ENCODE measurements at regions not wholly inside any gene's neighbourhood (a gene's known extent, or its start where the extent isn't known, plus 50 kb on each side); places are given as distances from the start of the nearest gene placed in this dataset.

- DNase-seq (no peak), ATAC-seq (ENCODE audit: low read depth) (no peak)
- no peak for TF ChIP-seq CTCF (IDR thresholded peaks at IDR 0.05)
- Mint-ChIP-seq H3K9me3 (no peaks in the 10 kb centered on the region), H3K27me3 (peaks cover 11% of the 10 kb centered on the region), H3K4me3 (no peak overlapping the region), H3K36me3 (ENCODE audit: low read depth) (no peaks in the 10 kb centered on the region), H3K27ac (no peak overlapping the region), H3K4me1 (no peaks in the 10 kb centered on the region)
- intact Hi-C loops (cut with micrococcal nuclease), result no loop called here
- ChIA-PET POLR2A (no interaction called here), CTCF (no interaction called here)
Observed at GRCh38 chr5:116654925-116655324, 80.3 kb upstream of the SEMA6A start.

- no peak for TF ChIP-seq CTCF (IDR thresholded peaks at IDR 0.05)
- Mint-ChIP-seq H3K27ac (no peak overlapping the region), H3K4me1 (no peaks in the 10 kb centered on the region), H3K36me3 (ENCODE audit: low read depth) (no peaks in the 10 kb centered on the region), H3K27me3 (peaks cover 11% of the 10 kb centered on the region), H3K9me3 (no peaks in the 10 kb centered on the region), H3K4me3 (no peak overlapping the region)
- ATAC-seq (ENCODE audit: low read depth), result no peak
- no peak for DNase-seq
- intact Hi-C loops (cut with micrococcal nuclease), result no loop called here
- ChIA-PET CTCF (no interaction called here), POLR2A (no interaction called here)
Observed at GRCh38 chr5:116652903-116653302, 78.3 kb upstream of the SEMA6A start.

DNA sequence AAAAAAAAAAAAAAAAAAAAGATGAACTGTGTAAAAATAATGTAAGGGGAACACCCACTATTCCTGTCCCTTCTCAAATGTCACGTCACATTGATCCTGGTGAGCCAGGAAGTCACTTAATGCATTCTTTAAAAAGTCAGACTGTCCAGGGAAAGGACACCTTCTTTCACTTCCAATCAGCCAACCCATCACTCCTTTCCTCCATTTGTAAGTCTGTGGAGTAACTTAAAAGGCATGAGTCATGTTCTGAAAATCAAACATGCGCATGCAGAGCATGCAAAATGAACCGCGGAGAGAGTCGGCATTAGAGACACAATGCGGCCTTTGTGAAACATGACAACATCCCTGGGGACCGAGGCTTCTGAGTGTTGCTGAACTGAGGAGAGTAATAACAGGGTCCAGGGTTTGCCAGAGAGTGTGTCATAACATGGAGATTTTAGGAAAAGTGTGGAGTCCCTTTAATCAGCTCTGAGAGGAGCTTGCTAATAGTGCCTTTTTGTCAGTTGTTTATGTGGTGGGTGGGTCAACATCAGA lies 77.6 kb upstream of the SEMA6A start:
- Mint-ChIP-seq H3K9me3 (no peaks in the 10 kb centered on the region), H3K4me1 (no peaks in the 10 kb centered on the region), H3K27ac (no peak overlapping the region), H3K4me3 (no peak overlapping the region), H3K27me3 (peaks cover 11% of the 10 kb centered on the region), H3K36me3 (ENCODE audit: low read depth) (no peaks in the 10 kb centered on the region)
- POLR2A ChIA-PET, result no interaction called here
- intact Hi-C loops (cut with micrococcal nuclease), result no loop called here
- no peak for TF ChIP-seq CTCF (IDR thresholded peaks at IDR 0.05)
- CTCF ChIA-PET, result no interaction called here
- no peak for DNase-seq
- no peak for ATAC-seq (ENCODE audit: low read depth)

GRCh38 chr5:116651653-116652052 lies 77.0 kb upstream of the SEMA6A start:
- Mint-ChIP-seq H3K27ac (no peak overlapping the region), H3K4me1 (no peaks in the 10 kb centered on the region), H3K9me3 (no peaks in the 10 kb centered on the region), H3K4me3 (no peak overlapping the region), H3K36me3 (ENCODE audit: low read depth) (no peaks in the 10 kb centered on the region), H3K27me3 (peaks cover 9% of the 10 kb centered on the region)
- ChIA-PET POLR2A (no interaction called here), CTCF (no interaction called here)
- TF ChIP-seq CTCF (IDR thresholded peaks at IDR 0.05), result no peak
- DNase-seq, result no peak
- ATAC-seq (ENCODE audit: low read depth), result no peak
- intact Hi-C loops (cut with micrococcal nuclease), result no loop called here

DNA sequence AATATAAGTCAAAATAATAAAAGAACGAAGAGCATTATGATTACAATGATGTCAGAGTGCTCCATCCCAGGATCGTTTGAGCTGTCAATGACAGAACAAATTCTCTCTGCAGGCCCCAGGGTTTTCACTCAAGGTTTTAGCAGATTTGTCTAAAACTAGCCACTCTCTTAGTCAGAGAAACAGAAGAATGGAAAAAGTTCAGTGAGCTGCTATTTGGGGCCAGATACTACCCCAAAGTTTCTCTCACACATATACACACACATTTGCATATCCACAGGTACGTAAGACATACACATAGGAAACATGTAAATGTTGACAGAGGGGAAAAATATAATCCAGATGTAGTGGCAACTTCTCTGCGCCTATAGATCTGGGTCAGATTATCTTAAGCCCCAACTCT lies 76.3 kb upstream of the SEMA6A start:
- Mint-ChIP-seq H3K4me3 (no peak overlapping the region), H3K27ac (no peak overlapping the region), H3K36me3 (ENCODE audit: low read depth) (no peaks in the 10 kb centered on the region), H3K9me3 (no peaks in the 10 kb centered on the region), H3K4me1 (no peaks in the 10 kb centered on the region), H3K27me3 (peaks cover 9% of the 10 kb centered on the region)
- intact Hi-C loops (cut with micrococcal nuclease), result no loop called here
- DNase-seq (no peak), ATAC-seq (ENCODE audit: low read depth) (no peak)
- ChIA-PET POLR2A (no interaction called here), CTCF (no interaction called here)
- no peak for TF ChIP-seq CTCF (IDR thresholded peaks at IDR 0.05)

Data from activated B cell treated with CpG ODN at 0.5 μM for 24 hours (primary cell).